Activated T-cell treated with anti-CD3 and anti-CD28 coated beads for 1 hour (primary cell): ENCODE measurements at regions not wholly inside any gene's neighbourhood (a gene's known extent, or its start where the extent isn't known, plus 50 kb on each side); places are given as distances from the start of the nearest gene placed in this dataset.

Experiments
- DNase-seq: peaks from one replicate; pipeline ENCODE4 v3.0.0-alpha.2; 2020; ENCODE audit warnings: low read depth

GRCh38 chr5:125506124-125506523 is 759.7 kb upstream of the ZNF608 start:
- no peak for DNase-seq

- DNase-seq: no peak
Observed at GRCh38 chr5:125508225-125508624, 761.8 kb upstream of the ZNF608 start.

- DNase-seq: no peak
Observed at GRCh38 chr5:125510651-125511050, 764.2 kb upstream of the ZNF608 start.

DNA sequence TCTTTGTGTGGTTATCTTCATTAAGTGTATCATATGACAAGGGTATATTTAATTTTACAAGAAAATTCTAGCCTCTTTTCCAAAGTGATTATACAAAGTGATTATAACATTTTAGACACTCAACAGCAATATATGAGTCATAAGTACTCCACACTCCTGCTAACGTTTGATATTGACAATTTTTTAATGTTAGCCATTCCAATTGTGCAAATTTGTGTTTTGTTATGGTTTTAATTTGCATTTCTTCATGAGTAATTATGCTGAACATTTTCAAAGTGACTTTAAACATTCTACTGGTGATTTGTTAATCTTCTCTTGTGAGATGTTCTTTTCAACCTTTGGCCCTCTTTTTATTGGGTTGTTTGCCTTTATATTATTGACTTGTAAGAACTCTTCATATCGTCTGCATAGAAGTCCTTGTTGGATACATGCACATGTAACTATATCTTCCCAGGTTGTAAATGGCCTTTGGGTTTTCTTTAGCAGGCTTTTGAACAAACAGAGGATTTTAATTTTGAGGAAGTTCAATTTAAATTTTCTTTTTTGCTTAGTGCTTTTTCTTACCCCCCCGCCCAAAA is 771.6 kb upstream of the ZNF608 start:
- DNase-seq: no peak

GRCh38 chr5:125521289-125521688 is 774.9 kb upstream of the ZNF608 start:
- DNase-seq: no peak

DNA sequence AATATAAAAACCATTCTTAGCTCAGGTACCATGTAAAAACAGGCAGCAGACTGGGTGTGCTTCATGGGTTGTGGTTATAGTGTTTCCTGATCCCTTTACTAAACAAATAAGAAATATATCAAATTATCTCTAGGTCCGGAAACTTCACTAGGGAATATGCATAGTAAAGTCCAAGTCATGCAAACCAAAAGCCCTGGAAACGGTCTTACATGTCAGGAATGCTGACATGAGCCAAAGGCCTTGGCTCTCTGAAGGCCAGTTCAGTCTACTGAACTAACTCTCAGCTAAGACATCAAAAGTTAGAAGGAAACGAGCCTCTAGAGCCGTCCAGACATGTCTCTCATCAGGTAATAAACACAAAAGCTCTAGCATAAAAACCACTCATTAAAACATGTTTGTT is 778.9 kb upstream of the ZNF608 start:
- DNase-seq: no peak

DNA sequence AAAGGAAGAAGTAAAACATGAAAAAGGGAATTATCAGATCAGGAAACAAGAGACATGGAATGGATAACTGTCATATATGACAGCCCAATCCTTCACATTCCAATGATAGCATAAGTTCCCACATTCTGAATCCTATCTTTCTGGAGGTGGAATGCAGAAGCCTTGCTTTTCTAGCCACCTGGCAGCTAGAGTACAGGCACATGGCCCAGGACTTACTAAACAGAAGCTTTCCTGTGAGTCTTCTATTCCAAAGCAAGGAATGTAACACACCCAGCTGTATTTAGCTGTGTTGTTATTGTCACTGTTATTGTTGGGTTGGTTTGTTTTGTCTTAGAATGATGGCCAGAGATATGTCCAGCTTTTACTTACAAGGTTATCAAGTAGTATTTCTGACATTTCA is 780.5 kb upstream of the ZNF608 start:
- DNase-seq: no peak

- DNase-seq: no peak
Observed at GRCh38 chr5:125528881-125529280, 782.4 kb upstream of the ZNF608 start.

GRCh38 chr5:125530833-125531615 is 784.6 kb upstream of the ZNF608 start:
- no peak for DNase-seq

DNA sequence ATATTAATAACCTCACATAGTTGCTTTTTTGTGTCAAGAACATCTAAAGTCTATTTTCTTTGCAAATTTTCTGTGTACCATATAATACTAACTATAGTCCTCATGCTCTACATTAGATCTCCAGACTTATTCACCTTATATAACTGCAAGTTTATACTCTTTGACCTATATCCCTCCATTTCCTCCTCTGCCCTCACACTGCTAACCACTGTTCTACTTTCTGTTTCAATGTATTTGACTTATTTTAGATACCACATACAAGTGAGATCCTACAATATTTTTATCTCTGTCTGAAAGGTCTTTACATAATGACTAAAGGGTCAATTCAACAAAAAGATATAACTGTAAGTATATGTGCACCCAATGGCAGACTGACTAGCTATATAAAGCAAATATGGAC is 789.7 kb upstream of the ZNF608 start:
- DNase-seq: no peak

DNA sequence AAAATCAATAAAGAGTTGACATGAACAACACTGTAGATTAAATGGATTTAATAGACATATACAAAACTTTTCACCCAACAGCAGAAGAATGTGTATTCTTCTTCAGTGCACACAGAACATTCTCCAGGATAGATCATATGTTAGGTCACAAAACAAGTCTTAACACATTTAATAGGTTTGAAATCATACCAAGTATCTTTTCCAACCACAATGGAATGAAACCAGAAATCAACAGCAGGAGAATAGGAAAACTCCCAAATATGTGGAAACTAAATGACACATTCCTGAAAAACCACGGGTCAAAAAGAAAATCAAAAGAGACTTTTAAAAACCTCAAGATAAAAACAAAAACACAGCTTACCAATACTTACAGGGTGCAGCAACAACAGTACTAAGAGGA is 790.1 kb upstream of the ZNF608 start:
- no peak for DNase-seq

DNA sequence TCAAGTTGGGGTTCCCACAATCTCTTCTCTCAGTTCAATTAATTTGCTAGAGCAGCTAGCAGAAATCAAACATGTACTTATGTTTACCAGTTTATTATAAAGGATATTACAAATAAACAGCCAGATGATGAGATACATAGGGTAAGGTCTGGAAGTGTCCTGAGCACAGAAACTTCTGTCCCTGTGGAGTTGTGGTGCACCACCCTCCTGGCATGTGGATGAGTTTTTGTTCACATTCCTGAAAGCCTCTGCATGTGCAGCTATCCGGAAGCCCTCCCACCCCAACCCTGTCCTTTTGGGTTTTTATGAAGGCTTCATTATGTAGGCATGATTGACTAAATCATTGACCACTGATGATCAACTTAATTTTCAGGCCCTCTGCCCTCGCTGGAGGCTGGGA is 791.2 kb upstream of the ZNF608 start:
- DNase-seq: no peak

DNA sequence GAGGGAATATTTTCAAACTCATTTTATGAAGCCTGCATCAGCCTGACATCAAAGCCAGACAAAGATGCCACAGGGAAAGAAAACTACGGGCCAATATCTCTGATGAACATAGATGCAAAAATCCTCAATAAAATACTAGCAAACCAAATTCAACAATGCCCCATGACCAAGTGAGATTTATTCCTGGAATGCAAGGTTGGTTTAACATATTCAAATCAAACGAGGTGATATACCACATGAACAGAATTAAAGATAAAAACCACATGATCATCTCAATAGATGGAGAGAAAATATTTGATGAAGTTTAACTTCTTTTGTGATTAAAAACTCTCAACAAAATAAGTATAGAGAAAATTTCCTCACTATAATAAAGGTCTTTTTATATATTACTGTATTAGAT is 792.0 kb upstream of the ZNF608 start:
- no peak for DNase-seq

DNA sequence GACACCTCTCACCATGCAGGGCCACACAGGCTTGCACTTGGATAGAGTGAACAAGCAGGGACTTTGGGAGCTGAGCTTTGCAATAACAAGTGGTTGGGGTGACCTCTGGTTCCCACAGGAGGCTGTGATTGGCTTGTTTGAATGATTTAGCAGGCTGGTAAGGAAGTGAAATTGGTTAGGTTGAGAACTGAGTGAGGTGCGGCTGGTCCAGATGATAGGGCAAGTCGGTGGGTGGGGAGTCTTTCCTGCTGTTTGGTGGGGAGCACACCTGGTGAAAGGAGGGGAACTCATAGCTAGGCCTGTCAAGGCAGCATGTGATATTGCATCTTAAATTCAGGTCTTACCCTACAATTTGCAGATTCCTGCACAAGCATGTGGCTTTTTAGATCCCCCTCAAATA is 794.6 kb upstream of the ZNF608 start:
- no peak for DNase-seq

- DNase-seq: no peak
Observed at GRCh38 chr5:125549322-125549911, 803.0 kb upstream of the ZNF608 start.

GRCh38 chr5:125550274-125550673 is 803.8 kb upstream of the ZNF608 start:
- DNase-seq: no peak

DNA sequence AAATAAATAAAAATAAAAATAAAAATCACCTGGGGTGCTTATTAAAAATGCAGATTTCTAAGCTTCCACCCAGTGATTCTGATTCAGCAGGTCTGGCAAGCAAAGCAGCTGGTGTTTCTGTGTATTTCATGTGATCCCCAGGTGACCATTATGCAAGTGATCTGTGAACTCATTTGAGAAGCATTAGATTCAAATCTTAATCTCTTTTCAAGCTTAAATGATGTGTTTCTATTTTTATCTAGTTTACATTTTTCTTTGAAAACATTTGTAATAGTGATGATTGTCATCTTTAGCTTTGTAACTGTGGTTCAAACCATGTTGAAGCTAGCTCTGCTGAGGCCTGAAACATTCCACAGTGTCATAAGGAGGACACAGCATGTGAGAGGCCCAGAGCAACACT is 804.8 kb upstream of the ZNF608 start:
- DNase-seq: no peak

DNA sequence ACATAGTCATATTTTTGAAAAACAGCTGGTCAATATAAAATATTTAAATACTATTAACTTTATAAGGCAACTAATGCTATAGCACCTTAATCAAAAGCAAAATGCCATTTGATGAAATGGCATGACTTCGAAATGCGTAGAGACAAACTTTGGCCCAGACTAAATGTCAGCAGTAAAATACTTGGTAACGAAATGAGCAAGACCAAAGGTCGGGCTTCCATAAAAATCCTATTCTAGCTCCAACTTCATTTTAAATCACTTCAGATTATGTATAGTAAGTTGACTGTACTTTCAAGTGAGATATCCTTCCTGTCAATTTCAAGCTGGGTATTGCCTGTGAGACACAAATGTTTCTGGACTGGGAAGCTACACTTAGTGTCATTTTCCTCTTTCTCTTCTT is 805.4 kb upstream of the ZNF608 start:
- no peak for DNase-seq

DNA sequence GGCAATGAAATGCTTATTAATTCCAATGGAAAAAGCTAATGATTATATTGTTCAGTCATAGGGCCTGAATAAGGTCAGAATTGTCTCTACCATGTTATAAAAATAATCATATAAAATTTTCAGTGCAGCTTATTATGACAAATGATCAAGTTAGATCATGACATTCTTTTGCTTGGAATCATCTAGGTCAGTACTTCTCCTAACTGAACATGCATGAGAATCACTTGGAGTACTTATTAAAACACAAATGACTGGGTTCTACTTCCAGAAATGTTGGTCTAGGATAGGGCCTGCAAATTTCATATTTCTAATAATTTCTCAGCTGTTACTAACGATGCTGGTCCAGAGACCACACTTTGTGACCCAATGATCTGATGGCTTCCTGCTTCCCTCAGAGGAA is 806.0 kb upstream of the ZNF608 start:
- DNase-seq: no peak

DNA sequence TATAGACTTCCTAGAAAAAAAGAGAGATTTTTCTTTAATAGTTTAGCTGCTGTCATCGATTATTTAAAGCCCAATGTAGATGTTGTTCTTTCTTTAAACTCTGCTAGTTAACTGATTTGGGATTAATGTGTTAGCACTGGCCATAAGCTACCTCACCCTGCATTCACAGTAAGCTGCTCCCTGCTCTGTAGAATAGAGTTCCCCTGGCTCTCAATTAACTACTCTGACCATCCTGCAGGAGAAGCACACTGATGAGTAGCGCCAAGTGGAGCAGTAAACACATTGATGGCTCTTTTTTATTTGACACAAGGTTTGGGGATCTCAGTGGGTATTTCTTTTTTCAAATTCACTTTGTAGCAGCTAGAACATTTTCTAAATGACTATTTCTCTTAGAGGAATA is 807.9 kb upstream of the ZNF608 start:
- DNase-seq: no peak

DNA sequence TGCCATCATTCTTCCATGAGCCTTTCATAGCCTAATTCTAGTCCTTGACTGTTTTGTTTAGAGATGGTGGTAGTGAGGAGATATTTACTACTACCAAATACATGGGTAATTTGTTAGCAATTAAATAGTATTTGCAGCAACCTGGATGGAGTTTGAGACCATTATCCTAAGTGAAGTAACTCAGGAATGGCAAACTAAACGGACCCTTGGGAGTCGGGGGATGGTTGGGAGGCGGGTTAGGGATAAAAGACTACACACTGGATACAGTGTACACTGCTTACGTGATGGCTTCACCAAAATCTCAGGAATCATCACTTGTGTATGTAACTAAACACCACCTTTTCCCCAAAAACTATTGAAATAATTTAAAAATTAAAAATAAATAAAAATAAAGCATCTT is 809.2 kb upstream of the ZNF608 start:
- DNase-seq: no peak

DNA sequence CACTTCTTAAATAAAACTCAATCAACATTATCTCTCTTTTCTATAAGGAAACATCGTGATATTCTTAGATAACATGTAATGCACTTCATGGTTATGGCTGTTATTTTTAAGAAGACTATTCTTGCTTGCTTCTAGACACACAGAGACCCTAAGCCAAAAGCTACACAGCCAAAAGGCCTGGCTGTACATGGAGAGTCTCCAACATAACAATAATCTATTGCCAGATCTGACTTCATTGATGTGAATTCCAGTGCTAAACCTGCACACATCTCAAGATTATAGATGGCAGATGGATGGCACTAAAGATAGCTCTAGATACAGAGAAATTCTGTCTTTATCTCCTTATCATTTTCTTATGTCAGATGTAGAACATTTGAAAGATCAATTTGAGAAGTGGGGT is 811.6 kb upstream of the ZNF608 start:
- no peak for DNase-seq

GRCh38 chr5:125558466-125558865 is 812.0 kb upstream of the ZNF608 start:
- no peak for DNase-seq

GRCh38 chr5:125559296-125559695 is 812.9 kb upstream of the ZNF608 start:
- no peak for DNase-seq
